Mesenchymal stem cell (in vitro differentiated cells and primary cell): ENCODE measurements at regions not wholly inside any gene's neighbourhood (a gene's known extent, or its start where the extent isn't known, plus 50 kb on each side); places are given as distances from the start of the nearest gene placed in this dataset.

Source experiments
- DNase-seq: peaks from one replicate; pipeline ENCODE4 v3.0.0-alpha.2; 2013
- H2AFZ ChIP-seq: one replicate; pipeline ENCODE4 v1.6.1; 2013; ENCODE audit warnings: low read depth, mild to moderate bottlenecking, control low read depth, inconsistent platforms, low read length, moderate library complexity
- H2AK5ac ChIP-seq: 2 replicates; pipeline ENCODE4 v1.6.1; 2013; ENCODE audit warnings: low read length, moderate library complexity, mild to moderate bottlenecking, inconsistent platforms; ENCODE audit not compliant: severe bottlenecking
- H2BK120ac ChIP-seq: one replicate; pipeline ENCODE4 v1.6.1; 2013; ENCODE audit warnings: low read depth, mild to moderate bottlenecking, inconsistent platforms, low read length, moderate library complexity
- H2BK12ac ChIP-seq, 2 experiments: one replicate each; pipeline ENCODE4 v1.6.1; 2013; ENCODE audit warnings: inconsistent platforms in 2 of 2, low read length in 2 of 2, mild to moderate bottlenecking in 2 of 2, moderate library complexity in 2 of 2, control low read depth in 1 of 2
- H2BK15ac ChIP-seq: one replicate; pipeline ENCODE4 v1.6.1; 2013; ENCODE audit warnings: mild to moderate bottlenecking, low read depth, inconsistent platforms; ENCODE audit not compliant: poor library complexity, severe bottlenecking
- H2BK5ac ChIP-seq: 2 replicates; pipeline ENCODE4 v1.6.1; 2013; ENCODE audit warnings: low read depth, mild to moderate bottlenecking, low read length, control low read depth, inconsistent platforms; ENCODE audit not compliant: poor library complexity, severe bottlenecking
- H3K14ac ChIP-seq, 2 experiments: one replicate each; pipeline ENCODE4 v1.6.1; 2013; ENCODE audit warnings: inconsistent platforms in 2 of 2, low read length in 2 of 2, control low read depth in 1 of 2, mild to moderate bottlenecking in 1 of 2, moderate library complexity in 1 of 2
- H3K18ac ChIP-seq, 2 experiments: one replicate each; pipeline ENCODE4 v1.6.1; 2013; ENCODE audit warnings: inconsistent platforms in 2 of 2, low read length in 2 of 2, control low read depth in 1 of 2, low read depth in 1 of 2, mild to moderate bottlenecking in 1 of 2
- H3K23ac ChIP-seq, 2 experiments: one replicate each; pipeline ENCODE4 v1.6.1; 2013; ENCODE audit warnings: inconsistent platforms in 2 of 2, low read length in 2 of 2, mild to moderate bottlenecking in 2 of 2, moderate library complexity in 2 of 2, control low read depth in 1 of 2
- H3K27ac ChIP-seq: 2 replicates; pipeline ENCODE4 v1.5.1; 2013; ENCODE audit warnings: mild to moderate bottlenecking, moderate library complexity, low read length, control low read depth, inconsistent platforms; ENCODE audit not compliant: poor library complexity, severe bottlenecking
- H3K27me3 ChIP-seq, 2 experiments: 2 replicates each; pipeline versions ENCODE4 v1.6.1 to v1.7.0; 2013; ENCODE audit warnings: low read length in 2 of 2, mild to moderate bottlenecking in 2 of 2, moderate library complexity in 2 of 2, control low read depth in 1 of 2, inconsistent platforms in 1 of 2; ENCODE audit not compliant: control insufficient read depth in 1 of 2, insufficient read depth in 1 of 2
- H3K36me3 ChIP-seq, 2 experiments: 2 replicates each; pipeline versions ENCODE4 v1.6.1 to v1.7.0; 2013; ENCODE audit warnings: low read length in 2 of 2, control low read depth in 1 of 2, inconsistent platforms in 1 of 2, low read depth in 1 of 2, mild to moderate bottlenecking in 1 of 2; ENCODE audit not compliant: insufficient read depth in 2 of 2, control insufficient read depth in 1 of 2
- H3K4ac ChIP-seq, 2 experiments: one replicate each; pipeline ENCODE4 v1.6.1; 2013; ENCODE audit warnings: inconsistent platforms in 2 of 2, low read length in 2 of 2, mild to moderate bottlenecking in 2 of 2, moderate library complexity in 2 of 2, control low read depth in 1 of 2, low read depth in 1 of 2
- H3K4me1 ChIP-seq: 2 replicates; pipeline ENCODE4 v1.6.1; 2013; ENCODE audit warnings: low read depth, low read length, control low read depth; ENCODE audit not compliant: control insufficient read depth, insufficient read depth
- H3K4me2 ChIP-seq: 2 replicates; pipeline ENCODE4 v1.6.1; 2013; ENCODE audit warnings: low read length, mild to moderate bottlenecking, inconsistent platforms; ENCODE audit not compliant: poor library complexity, severe bottlenecking
- H3K4me3 ChIP-seq, 2 experiments: 2 replicates each; pipeline versions ENCODE4 v1.5.1 to v1.7.0; 2013; ENCODE audit warnings: low read length in 2 of 2, mild to moderate bottlenecking in 2 of 2, control low read depth in 1 of 2, low read depth in 1 of 2; ENCODE audit not compliant: insufficient read depth in 1 of 2
- H3K79me1 ChIP-seq: replicated peaks from 2 replicates; pipeline ENCODE4 v1.6.1; 2013; ENCODE audit warnings: mild to moderate bottlenecking, control low read depth, low read length, inconsistent platforms; ENCODE audit not compliant: poor library complexity, severe bottlenecking
- H3K9ac ChIP-seq: 2 replicates; pipeline ENCODE4 v1.7.0; 2013; ENCODE audit warnings: mild to moderate bottlenecking, low read length, moderate library complexity
- H3K9me3 ChIP-seq: 2 replicates; pipeline ENCODE4 v1.7.0; 2013; ENCODE audit warnings: mild to moderate bottlenecking, low read length; ENCODE audit not compliant: control insufficient read depth
- H4K8ac ChIP-seq: one replicate; pipeline ENCODE4 v1.6.1; 2013; ENCODE audit warnings: inconsistent platforms, mild to moderate bottlenecking, low read length, moderate library complexity
- H4K91ac ChIP-seq: one replicate; pipeline ENCODE4 v1.6.1; 2013; ENCODE audit warnings: mild to moderate bottlenecking, low read length, inconsistent platforms
- WGBS: methylation state at CpG from one replicate; pipeline ENCODE4 v1.1.7; 2013; ENCODE audit warnings: mixed read lengths; 5-methylcytosine and 5-hydroxymethylcytosine counted together

GRCh38 chr19:32097620-32098019 lies 247.8 kb upstream of the ZNF507 start:
- peak; percentile 24 for DNase-seq
- Histone ChIP-seq H2BK15ac (no peak overlapping the region), H4K91ac (no peak overlapping the region), H2BK120ac (no peak overlapping the region), H3K4me3 (no peak overlapping the region), H2BK12ac (no peak overlapping the region), H2AK5ac (no peak overlapping the region), H3K4me1 (no peaks in the 10 kb centered on the region), H3K18ac (no peak overlapping the region), H2AFZ (no peak overlapping the region), H3K27ac (no peak overlapping the region), H2BK5ac (no peak overlapping the region), H3K79me1 (no peaks in the 10 kb centered on the region), H3K9me3 (peaks cover 3% of the 10 kb centered on the region), H3K14ac (no peak overlapping the region), H3K4me2 (no peak overlapping the region), H3K23ac (no peak overlapping the region), H3K36me3 (no peaks in the 10 kb centered on the region), H3K9ac (no peak overlapping the region), H3K27me3 (no peaks in the 10 kb centered on the region), H3K4ac (no peak overlapping the region), H4K8ac (no peak overlapping the region)
- 28% methylated on average over 2 of the region's 2 CpGs for WGBS

- Histone ChIP-seq H2BK12ac (no peak overlapping the region), H3K9ac (no peak overlapping the region), H3K27me3 (peaks cover 0 to 4% of the 10 kb centered on the region in 2 experiments), H3K4me1 (no peaks in the 10 kb centered on the region), H2BK120ac (no peak overlapping the region), H2AK5ac (no peak overlapping the region), H3K4me3 (no peak overlapping the region), H4K8ac (no peak overlapping the region), H3K14ac (no peak overlapping the region), H3K79me1 (no peaks in the 10 kb centered on the region), H3K4me2 (no peak overlapping the region), H4K91ac (no peak overlapping the region), H3K18ac (no peak overlapping the region), H3K9me3 (peaks cover 3% of the 10 kb centered on the region), H2BK15ac (no peak overlapping the region), H3K23ac (no peak overlapping the region), H2BK5ac (no peak overlapping the region), H3K4ac (no peak overlapping the region), H2AFZ (no peak overlapping the region), H3K36me3 (no peaks in the 10 kb centered on the region), H3K27ac (no peak overlapping the region)
- WGBS, result 72% methylated on average over 1 of the region's 6 CpGs
- DNase-seq, result no peak
Observed at GRCh38 chr19:32098968-32099367, 246.4 kb upstream of the ZNF507 start.

GRCh38 chr19:32101206-32101605 lies 244.2 kb upstream of the ZNF507 start:
- DNase-seq, result no peak
- H3K4me1 ChIP-seq, result no peaks in the 10 kb centered on the region

GRCh38 chr19:32103541-32103940 lies 241.9 kb upstream of the ZNF507 start:
- Histone ChIP-seq H2BK5ac (no peak overlapping the region), H3K79me1 (no peaks in the 10 kb centered on the region), H3K18ac (no peak overlapping the region), H3K9me3 (peaks cover 3% of the 10 kb centered on the region), H4K91ac (no peak overlapping the region), H3K27me3 (peaks cover 0 to 4% of the 10 kb centered on the region in 2 experiments), H3K14ac (no peak overlapping the region), H3K4ac (no peak overlapping the region), H4K8ac (no peak overlapping the region), H2AFZ (no peak overlapping the region), H3K27ac (no peak overlapping the region), H3K4me2 (no peak overlapping the region), H2BK120ac (no peak overlapping the region), H2BK12ac (no peak overlapping the region), H3K36me3 (no peaks in the 10 kb centered on the region), H3K23ac (no peak overlapping the region), H3K4me1 (no peaks in the 10 kb centered on the region), H3K9ac (no peak overlapping the region), H2AK5ac (no peak overlapping the region), H2BK15ac (no peak overlapping the region), H3K4me3 (no peak overlapping the region)
- WGBS, result 85% methylated on average over 10 of the region's 11 CpGs
- DNase-seq, result no peak

More at GRCh38 chr19:32101206-32101605, 244.2 kb upstream of the ZNF507 start:
- Histone ChIP-seq H2AK5ac (no peak overlapping the region), H4K91ac (no peak overlapping the region), H3K4me2 (no peak overlapping the region), H2BK5ac (no peak overlapping the region), H3K4ac (no peak overlapping the region), H2BK15ac (no peak overlapping the region), H3K4me3 (no peak overlapping the region), H3K27ac (no peak overlapping the region), H3K23ac (no peak overlapping the region), H3K14ac (no peak overlapping the region), H2AFZ (no peak overlapping the region), H2BK12ac (no peak overlapping the region), H3K18ac (no peak overlapping the region), H2BK120ac (no peak overlapping the region), H3K27me3 (peaks cover 0 to 4% of the 10 kb centered on the region in 2 experiments), H3K36me3 (no peaks in the 10 kb centered on the region), H3K9me3 (peaks cover 3% of the 10 kb centered on the region), H4K8ac (no peak overlapping the region), H3K79me1 (no peaks in the 10 kb centered on the region), H3K9ac (no peak overlapping the region)
- WGBS, result no CpG with 5 or more reads among the region's 1 CpG
